SU-DHL-6 (cell line): ENCODE measurements at regions not wholly inside any gene's neighbourhood (a gene's known extent, or its start where the extent isn't known, plus 50 kb on each side); places are given as distances from the start of the nearest gene placed in this dataset.

Source experiments
- EZH2phosphoT487 ChIP-seq: fragments of 200-600 bp; sonication (generic), shearing (Covaris generic); conservative IDR thresholded peaks from 2 replicates; pipeline ENCODE4 v1.6.1; 2018; ENCODE audit warnings: mild to moderate bottlenecking, antibody characterized with exemption, low read length, moderate library complexity, mixed read lengths
- TF ChIP-seq, protein P1 (sequence below): fragments of 200-600 bp; sonication (generic); IDR thresholded peaks from one replicate; pipeline ENCODE4 v1.5.1; 2017; ENCODE audit warnings: antibody characterized with exemption, mild to moderate bottlenecking, low read length, moderate library complexity; ENCODE audit not compliant: insufficient read depth, poor library complexity, severe bottlenecking

DNA sequence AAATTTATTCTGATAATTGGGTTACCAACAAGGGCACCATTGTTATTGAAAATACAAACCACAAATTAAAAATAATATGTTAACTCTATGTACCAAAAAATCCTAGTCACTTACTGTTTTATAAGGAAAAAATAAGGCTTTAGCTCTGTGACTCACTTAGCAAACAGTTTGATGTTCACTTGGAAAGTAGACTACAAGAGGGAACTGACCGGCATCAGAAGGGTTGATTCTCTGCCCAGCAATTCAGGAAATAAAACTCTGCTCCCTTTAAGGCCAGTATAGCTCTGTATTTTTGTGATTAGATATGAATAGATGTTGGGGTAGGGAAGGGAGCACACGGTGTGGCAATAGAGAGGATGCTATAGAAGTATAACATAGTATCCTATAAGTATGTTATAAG, 671.3 kb downstream of the LRRC70 start:
- TF ChIP-seq EZH2phosphoT487 = no peak
- TF ChIP-seq, protein P1, sequence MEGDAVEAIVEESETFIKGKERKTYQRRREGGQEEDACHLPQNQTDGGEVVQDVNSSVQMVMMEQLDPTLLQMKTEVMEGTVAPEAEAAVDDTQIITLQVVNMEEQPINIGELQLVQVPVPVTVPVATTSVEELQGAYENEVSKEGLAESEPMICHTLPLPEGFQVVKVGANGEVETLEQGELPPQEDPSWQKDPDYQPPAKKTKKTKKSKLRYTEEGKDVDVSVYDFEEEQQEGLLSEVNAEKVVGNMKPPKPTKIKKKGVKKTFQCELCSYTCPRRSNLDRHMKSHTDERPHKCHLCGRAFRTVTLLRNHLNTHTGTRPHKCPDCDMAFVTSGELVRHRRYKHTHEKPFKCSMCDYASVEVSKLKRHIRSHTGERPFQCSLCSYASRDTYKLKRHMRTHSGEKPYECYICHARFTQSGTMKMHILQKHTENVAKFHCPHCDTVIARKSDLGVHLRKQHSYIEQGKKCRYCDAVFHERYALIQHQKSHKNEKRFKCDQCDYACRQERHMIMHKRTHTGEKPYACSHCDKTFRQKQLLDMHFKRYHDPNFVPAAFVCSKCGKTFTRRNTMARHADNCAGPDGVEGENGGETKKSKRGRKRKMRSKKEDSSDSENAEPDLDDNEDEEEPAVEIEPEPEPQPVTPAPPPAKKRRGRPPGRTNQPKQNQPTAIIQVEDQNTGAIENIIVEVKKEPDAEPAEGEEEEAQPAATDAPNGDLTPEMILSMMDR = no peak
